Tibial artery (tissue), 4 donors: ENCODE measurements at regions not wholly inside any gene's neighbourhood (a gene's known extent, or its start where the extent isn't known, plus 50 kb on each side); places are given as distances from the start of the nearest gene placed in this dataset.
A peak's percentile ranks its signal among the peaks of the same experiment; 100 is the strongest.

ENCODE experiments used
- DNase-seq, 2 donors: peaks; one replicate each; pipeline ENCODE4 v3.0.0-alpha.2; 2019
- H3K27ac ChIP-seq, 2 donors: fragments of 200-600 bp; sonication (generic) in 1 of 2; 1 replicate in 1 of 2; 2 replicates in 1 of 2; pipeline ENCODE4 v1.5.1; 2018 to 2019; ENCODE audit warnings: mild to moderate bottlenecking in 1 of 2
- H3K27me3 ChIP-seq, 2 donors: fragments of 200-600 bp; sonication (generic) in 1 of 2; one replicate each; pipeline versions ENCODE4 v1.5.1 to v1.6.0; 2016 to 2019
- H3K36me3 ChIP-seq, 3 donors: fragments of 200-600 bp; sonication (generic) in 2 of 3; one replicate each; pipeline ENCODE4 v1.5.1; 2016 to 2019; ENCODE audit warnings: mild to moderate bottlenecking in 2 of 3
- H3K4me1 ChIP-seq, 4 donors: fragments of 200-600 bp; sonication (generic) in 2 of 4; 1 replicate in 3 of 4; 2 replicates in 1 of 4; pipeline ENCODE4 v1.5.1; 2016 to 2019
- H3K4me3 ChIP-seq, 2 donors: fragments of 200-600 bp; sonication (generic) in 1 of 2; 1 replicate in 1 of 2; 2 replicates in 1 of 2; pipeline ENCODE4 v1.5.1; 2018 to 2019; ENCODE audit warnings: mild to moderate bottlenecking in 2 of 2
- H3K9me3 ChIP-seq, 3 donors: fragments of 200-600 bp; sonication (generic) in 1 of 3; one replicate each; pipeline ENCODE4 v1.5.1; 2016 to 2019
- CTCF ChIP-seq, 2 experiments: fragments of 200-600 bp in 1 of 2; fragments of 450-650 bp in 1 of 2; IDR thresholded peaks; one replicate each; pipeline ENCODE4 v1.5.1; 2017 to 2019; ENCODE audit warnings: antibody characterized with exemption in 2 of 2, mild to moderate bottlenecking in 1 of 2, moderate library complexity in 1 of 2
- intact Hi-C: fragments of 100-400 bp; cut with DNase I; formaldehyde crosslinking; loops from one replicate; pipeline ENCODE4 v1.15.0; 2023; ENCODE audit warnings: low total_unique reads

GRCh38 chr6:22875845-22876244, 306.5 kb downstream of the HDGFL1 start:
- Histone ChIP-seq H3K9me3 (no peaks in the 10 kb centered on the region), H3K4me1 (peaks cover 0 to 31% (median 8%) of the 10 kb centered on the region in 4 donors), H3K4me3 (no peak overlapping the region), H3K27me3 (no peaks in the 10 kb centered on the region), H3K27ac (no peak overlapping the region), H3K36me3 (no peaks in the 10 kb centered on the region)
- no peak for DNase-seq
- TF ChIP-seq CTCF (IDR thresholded peaks at IDR 0.05), result no peak
- intact Hi-C loops, result no loop called here

GRCh38 chr6:22878324-22878701, 308.9 kb downstream of the HDGFL1 start:
- Histone ChIP-seq H3K4me1 (peaks cover 0 to 54% (median 15%) of the 10 kb centered on the region in 4 donors), H3K36me3 (no peaks in the 10 kb centered on the region), H3K27ac (peak overlapping the region in 1 of 2 donors; percentile 50), H3K27me3 (no peaks in the 10 kb centered on the region), H3K9me3 (no peaks in the 10 kb centered on the region), H3K4me3 (no peak overlapping the region)
- no peak for TF ChIP-seq CTCF (IDR thresholded peaks at IDR 0.05)
- intact Hi-C loops, result no loop called here
- no peak for DNase-seq

GRCh38 chr6:22878706-22879105, 309.3 kb downstream of the HDGFL1 start:
- peak overlapping the region in 1 of 2 donors; percentile 50 for H3K27ac ChIP-seq
- TF ChIP-seq CTCF (IDR thresholded peaks at IDR 0.05), result no peak
- no peaks in the 10 kb centered on the region for H3K36me3 ChIP-seq
- DNase-seq, result no peak
- intact Hi-C loops, result no loop called here
- H3K4me1 ChIP-seq, result peaks cover 0 to 53% (median 15%) of the 10 kb centered on the region in 4 donors
- H3K4me3 ChIP-seq, result no peak overlapping the region
- H3K9me3 ChIP-seq, result no peaks in the 10 kb centered on the region
- H3K27me3 ChIP-seq, result no peaks in the 10 kb centered on the region

- no peak overlapping the region for H3K4me3 ChIP-seq
- H3K9me3 ChIP-seq, result no peaks in the 10 kb centered on the region
- peak overlapping the region; percentile 58 to 60 for H3K27ac ChIP-seq
- no peak for TF ChIP-seq CTCF (IDR thresholded peaks at IDR 0.05)
- intact Hi-C loops, result no loop called here
- H3K36me3 ChIP-seq, result no peaks in the 10 kb centered on the region
- peaks cover 0 to 53% (median 15%) of the 10 kb centered on the region in 4 donors for H3K4me1 ChIP-seq
- no peaks in the 10 kb centered on the region for H3K27me3 ChIP-seq
- no peak for DNase-seq
These were observed 311.5 kb downstream of the HDGFL1 start for GRCh38 chr6:22880686-22881433.

GRCh38 chr6:22882581-22882980, 313.2 kb downstream of the HDGFL1 start:
- H3K27ac ChIP-seq, result no peak overlapping the region
- no peak for DNase-seq
- H3K4me3 ChIP-seq, result no peak overlapping the region
- intact Hi-C loops, result no loop called here
- H3K9me3 ChIP-seq, result no peaks in the 10 kb centered on the region
- TF ChIP-seq CTCF (IDR thresholded peaks at IDR 0.05), result no peak
- H3K27me3 ChIP-seq, result no peaks in the 10 kb centered on the region
- peaks cover 0 to 42% (median 15%) of the 10 kb centered on the region in 4 donors for H3K4me1 ChIP-seq
- no peaks in the 10 kb centered on the region for H3K36me3 ChIP-seq
